HK-2 (cell line): ENCODE measurements at regions not wholly inside any gene's neighbourhood (a gene's known extent, or its start where the extent isn't known, plus 50 kb on each side); places are given as distances from the start of the nearest gene placed in this dataset.
"Not testable (repeated sequence)": the region's sequence is repeated elsewhere in the genome, so short reads cannot be mapped to it uniquely, and the experiment has no call there.

ENCODE experiments used
- DNase-seq: peaks from one replicate; pipeline ENCODE4 v3.0.0-alpha.2; 2018; ENCODE audit not compliant: unreplicated experiment

GRCh38 chr1:90349510-90349909 lies 354.6 kb downstream of the ZNF326 start:
- DNase-seq = no peak

GRCh38 chr1:90348934-90349333 lies 354.0 kb downstream of the ZNF326 start:
- DNase-seq = no peak

GRCh38 chr1:90348459-90348858 lies 353.5 kb downstream of the ZNF326 start:
- DNase-seq = not testable (repeated sequence)

- DNase-seq = no peak
Measured at GRCh38 chr1:90347366-90347765, 352.5 kb downstream of the ZNF326 start.

- DNase-seq = no peak
Measured at GRCh38 chr1:90346757-90347156, 351.8 kb downstream of the ZNF326 start.

GRCh38 chr1:90346349-90346748 lies 351.4 kb downstream of the ZNF326 start:
- DNase-seq = no peak

GRCh38 chr1:90344963-90345730 lies 350.2 kb downstream of the ZNF326 start:
- DNase-seq = no peak

GRCh38 chr1:90341516-90341915 lies 346.6 kb downstream of the ZNF326 start:
- no peak for DNase-seq

- no peak for DNase-seq
Measured at GRCh38 chr1:90340606-90341005, 345.7 kb downstream of the ZNF326 start.

GRCh38 chr1:90339811-90340210 lies 344.9 kb downstream of the ZNF326 start:
- DNase-seq = no peak

- DNase-seq = no peak
Measured at GRCh38 chr1:90336552-90337324, 341.8 kb downstream of the ZNF326 start.

- no peak for DNase-seq
Measured at GRCh38 chr1:90335558-90335957, 340.6 kb downstream of the ZNF326 start.

- no peak for DNase-seq
Measured at GRCh38 chr1:90334137-90334536, 339.2 kb downstream of the ZNF326 start.

- no peak for DNase-seq
Measured at GRCh38 chr1:90325168-90325567, 330.3 kb downstream of the ZNF326 start.

- no peak for DNase-seq
Measured at GRCh38 chr1:90322186-90322585, 327.3 kb downstream of the ZNF326 start.

GRCh38 chr1:90319918-90320317 lies 325.0 kb downstream of the ZNF326 start:
- no peak for DNase-seq

GRCh38 chr1:90318431-90318830 lies 323.5 kb downstream of the ZNF326 start:
- DNase-seq = no peak

GRCh38 chr1:90317628-90318027 lies 322.7 kb downstream of the ZNF326 start:
- no peak for DNase-seq

- no peak for DNase-seq
Measured at GRCh38 chr1:90314533-90314932, 319.6 kb downstream of the ZNF326 start.

- DNase-seq = no peak
Measured at GRCh38 chr1:90313778-90314177, 318.9 kb downstream of the ZNF326 start.

GRCh38 chr1:90309806-90310205 lies 314.9 kb downstream of the ZNF326 start:
- DNase-seq = no peak

- DNase-seq = no peak
Measured at GRCh38 chr1:90308421-90308820, 313.5 kb downstream of the ZNF326 start.

GRCh38 chr1:90305577-90305976 lies 310.7 kb downstream of the ZNF326 start:
- no peak for DNase-seq
